D341Med (cell line): ENCODE measurements at regions not wholly inside any gene's neighbourhood (a gene's known extent, or its start where the extent isn't known, plus 50 kb on each side); places are given as distances from the start of the nearest gene placed in this dataset.

Source experiments
- DNase-seq: peaks from one replicate; pipeline ENCODE4 v3.0.0; 2012; ENCODE audit warnings: low spot score

DNA sequence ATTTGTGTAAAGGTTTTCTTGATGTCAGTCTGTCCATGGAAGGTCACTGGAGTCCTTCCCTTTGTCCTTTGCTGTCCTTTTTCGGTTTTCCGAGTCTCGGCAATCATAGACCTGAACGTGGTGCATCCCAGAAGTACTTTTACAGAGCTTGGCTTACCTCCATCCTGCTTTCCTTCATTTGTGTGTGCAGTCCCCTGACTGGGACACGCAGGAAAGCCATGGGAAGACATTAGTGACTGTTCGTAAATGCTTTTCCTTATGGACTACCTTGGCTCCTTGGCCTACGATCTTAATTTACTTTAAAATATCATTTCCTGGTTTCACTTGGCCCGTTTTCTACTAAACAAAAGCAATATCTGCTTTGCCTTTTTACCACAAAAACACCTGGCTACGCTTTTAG lies 328.4 kb upstream of the RARB start:
- DNase-seq: no peak

DNA sequence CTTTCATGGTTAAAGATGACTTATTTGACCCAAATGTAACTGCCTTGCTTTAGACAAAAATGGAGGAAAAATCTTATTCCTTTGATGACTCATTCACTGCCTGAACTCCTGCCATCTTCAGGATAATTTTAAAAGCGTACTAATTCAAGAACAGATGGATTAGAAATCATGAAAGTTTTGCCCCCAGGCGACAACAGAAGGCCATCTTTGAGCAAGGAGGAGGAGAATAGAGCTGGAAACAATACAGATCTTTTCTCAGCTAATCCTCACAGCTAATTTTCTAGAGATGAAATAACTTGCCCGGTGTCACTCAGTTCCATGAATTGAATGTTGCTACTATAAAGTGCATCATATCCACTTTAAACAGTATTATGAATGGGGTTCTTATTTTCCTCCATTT lies 324.7 kb upstream of the RARB start:
- DNase-seq: no peak

DNA sequence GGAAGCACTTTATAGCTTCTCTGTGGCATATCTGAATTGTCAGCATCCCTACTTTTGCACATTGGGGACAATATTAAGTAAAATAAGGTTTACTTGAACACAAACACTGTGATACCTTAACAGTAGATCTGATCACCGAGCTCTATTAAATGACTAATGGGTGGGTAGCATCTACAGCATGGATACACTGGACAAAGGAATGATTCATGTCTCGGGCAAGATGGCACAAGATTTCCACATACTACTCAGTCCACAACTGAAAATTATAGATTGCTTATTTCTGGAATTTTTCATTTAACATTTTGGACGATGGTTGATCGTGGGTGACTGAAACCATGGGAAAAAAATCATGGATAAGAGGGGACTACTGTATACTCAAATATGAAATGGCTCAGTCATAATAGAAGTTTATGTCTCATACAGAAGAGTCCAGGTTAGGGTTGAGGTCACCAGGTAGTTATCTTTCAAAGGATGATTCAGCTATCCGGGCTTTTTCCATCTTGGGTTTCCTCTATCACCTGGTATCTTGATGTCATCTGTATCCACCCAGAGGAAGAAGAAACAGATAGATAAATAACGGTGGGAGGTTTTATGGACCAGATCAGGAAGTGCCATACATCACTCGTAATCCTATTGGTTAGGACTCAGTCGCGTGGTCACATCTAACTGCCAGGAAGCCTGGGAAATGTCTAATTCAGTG lies 320.0 kb upstream of the RARB start:
- no peak for DNase-seq

DNA sequence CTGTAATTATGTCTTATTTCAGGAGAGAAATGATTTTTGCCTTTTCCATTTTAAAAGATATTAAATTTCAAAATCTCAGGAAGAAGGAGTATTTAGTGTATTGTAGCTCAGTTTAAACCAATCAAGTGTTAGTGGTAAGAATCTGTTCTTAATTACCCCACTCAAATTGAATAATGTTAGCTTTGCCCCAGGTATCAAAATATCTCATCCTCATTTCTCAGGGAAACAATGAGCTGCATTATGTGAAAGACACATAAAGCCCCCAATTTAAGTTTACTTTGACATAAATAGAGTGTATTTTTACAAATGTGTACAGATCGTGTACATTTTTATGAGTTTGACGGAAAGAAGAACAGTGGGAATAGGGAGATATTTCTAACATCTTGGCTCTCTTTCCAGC lies 317.4 kb upstream of the RARB start:
- DNase-seq: no peak

DNA sequence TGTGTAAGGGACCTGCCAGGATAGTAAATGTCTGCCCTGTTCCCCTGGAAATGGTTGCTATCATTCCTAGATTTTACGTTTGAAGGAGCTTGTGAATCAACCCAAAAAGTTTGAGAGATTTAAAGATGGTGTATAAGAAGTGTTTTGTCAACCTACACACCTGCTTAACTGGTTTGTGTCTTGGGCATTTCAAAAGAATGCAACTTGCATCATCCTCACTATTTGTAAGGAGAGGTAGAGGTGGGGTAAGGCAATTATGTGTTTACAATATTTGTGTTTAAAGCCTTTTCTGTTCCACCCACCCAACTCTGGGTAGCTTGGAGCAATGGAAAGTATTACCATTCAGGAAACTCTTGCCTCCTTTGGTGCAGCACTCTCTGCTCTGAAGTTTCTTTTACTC lies 314.2 kb upstream of the RARB start:
- no peak for DNase-seq

DNA sequence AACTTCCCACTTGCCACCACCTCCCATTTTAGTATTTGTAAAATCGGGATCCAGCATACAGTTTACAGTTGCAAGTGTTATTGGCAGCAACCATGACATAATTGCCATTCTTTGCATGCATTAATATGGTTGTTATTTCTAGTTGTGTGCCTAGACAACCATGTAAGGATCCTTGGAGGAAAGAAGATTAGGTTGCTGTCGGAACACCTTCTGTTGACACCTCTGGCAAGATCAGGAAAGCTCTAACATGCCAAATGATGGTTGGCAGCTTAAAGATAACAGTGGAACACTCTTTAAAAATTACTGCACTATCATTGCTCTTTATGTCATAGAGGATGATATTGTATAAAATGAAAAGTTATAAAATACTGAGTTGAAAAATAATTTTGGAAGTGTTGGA lies 313.5 kb upstream of the RARB start:
- no peak for DNase-seq

DNA sequence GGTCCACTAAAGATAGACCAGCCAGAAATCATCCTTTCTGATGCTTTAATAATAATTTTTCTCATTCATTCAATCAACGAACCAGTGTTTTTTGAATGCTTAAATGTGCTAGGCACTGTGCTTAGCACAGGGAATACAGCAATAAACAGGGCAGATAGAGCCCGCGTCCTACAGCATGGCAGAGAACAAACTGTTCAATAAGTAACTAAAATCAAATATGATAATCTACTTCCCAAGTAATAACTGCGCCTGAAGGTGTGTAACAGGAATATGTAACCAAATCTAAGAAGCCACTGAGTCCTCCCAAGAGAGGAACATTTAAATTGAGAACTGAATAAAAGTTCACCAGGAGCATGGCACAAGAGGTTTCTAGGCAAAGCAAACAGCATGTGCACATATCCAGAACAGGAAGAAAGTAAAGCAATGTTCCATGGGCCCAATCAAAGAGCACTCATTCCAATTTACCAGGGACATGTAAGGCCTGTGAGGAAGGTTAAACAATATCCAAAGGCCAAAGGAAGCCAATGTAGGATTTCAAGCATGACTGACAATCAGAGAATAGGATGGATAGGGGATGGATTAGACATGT lies 311.0 kb upstream of the RARB start:
- DNase-seq: no peak

DNA sequence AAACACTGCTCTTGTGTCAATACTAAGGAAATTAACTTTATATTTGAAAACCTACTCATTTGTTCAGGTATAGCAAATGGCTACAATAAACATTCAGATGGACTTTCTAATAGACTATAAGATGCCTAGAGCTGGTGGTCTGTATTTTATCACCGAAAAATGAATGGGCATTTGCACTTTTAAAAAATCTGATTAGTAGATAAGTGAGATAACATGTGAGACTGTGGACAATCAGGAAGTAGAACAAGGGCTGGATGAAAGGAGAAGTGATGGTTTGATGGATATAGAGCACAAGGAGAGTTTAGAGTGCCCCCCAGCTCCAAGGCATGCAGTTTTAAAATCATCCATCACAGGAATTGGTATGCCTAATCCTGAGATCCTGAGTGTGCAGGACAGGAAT lies 308.4 kb upstream of the RARB start:
- DNase-seq: no peak

DNA sequence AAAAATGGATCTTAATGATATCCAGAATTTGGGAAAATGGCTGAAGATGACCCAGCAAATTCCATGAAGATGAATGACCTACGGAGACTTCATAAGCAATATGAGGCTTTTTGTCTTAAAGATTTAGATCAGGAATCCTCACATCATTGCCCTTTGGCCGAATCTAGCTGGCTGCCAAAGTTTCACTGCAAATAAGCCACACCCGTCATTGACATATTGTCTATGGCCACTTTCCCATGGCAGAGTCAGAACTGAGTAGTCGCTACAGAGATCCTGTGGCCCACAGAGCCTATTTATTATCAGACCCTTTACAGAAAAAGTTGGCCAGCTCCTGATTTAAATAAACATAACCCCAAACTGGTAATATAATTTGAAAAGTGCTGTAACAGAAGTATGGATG lies 307.4 kb upstream of the RARB start:
- no peak for DNase-seq

DNA sequence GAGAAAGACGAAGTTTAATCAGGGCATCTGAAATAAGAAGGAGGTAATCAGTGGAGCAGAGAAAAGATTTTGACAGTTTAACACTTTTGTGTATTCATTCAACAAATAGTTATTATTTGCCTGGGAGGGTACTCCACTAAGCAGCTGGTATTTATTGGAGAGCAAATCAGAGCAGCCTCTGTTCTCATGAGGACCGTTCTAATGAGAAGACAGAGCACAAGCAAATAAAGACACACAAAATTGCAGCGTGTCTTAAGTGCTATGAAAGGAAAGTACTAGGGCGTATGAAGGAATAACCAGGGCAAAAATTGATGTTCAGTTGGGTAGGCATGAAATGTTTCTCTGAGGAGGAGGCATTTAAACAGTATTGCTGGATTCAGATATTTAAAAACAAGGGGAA lies 302.9 kb upstream of the RARB start:
- no peak for DNase-seq

DNA sequence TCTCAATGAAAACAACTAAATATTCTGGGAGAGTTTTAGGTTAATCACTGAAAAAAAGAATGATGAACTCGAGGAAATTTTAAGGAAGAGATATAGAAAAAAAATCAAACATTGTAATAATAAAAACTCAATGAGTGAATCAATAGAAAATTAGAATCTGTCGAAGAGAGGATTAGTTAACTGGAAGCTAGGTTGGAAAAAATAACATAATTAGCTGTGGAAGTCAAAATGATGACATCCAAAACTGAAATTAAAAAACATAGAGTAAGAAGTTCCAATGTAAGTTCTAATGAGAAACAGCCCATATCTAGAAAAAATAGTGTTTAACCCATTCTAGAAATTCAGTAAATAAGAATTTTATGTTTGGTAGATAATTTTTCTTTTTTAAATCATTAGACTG lies 299.3 kb upstream of the RARB start:
- no peak for DNase-seq

DNA sequence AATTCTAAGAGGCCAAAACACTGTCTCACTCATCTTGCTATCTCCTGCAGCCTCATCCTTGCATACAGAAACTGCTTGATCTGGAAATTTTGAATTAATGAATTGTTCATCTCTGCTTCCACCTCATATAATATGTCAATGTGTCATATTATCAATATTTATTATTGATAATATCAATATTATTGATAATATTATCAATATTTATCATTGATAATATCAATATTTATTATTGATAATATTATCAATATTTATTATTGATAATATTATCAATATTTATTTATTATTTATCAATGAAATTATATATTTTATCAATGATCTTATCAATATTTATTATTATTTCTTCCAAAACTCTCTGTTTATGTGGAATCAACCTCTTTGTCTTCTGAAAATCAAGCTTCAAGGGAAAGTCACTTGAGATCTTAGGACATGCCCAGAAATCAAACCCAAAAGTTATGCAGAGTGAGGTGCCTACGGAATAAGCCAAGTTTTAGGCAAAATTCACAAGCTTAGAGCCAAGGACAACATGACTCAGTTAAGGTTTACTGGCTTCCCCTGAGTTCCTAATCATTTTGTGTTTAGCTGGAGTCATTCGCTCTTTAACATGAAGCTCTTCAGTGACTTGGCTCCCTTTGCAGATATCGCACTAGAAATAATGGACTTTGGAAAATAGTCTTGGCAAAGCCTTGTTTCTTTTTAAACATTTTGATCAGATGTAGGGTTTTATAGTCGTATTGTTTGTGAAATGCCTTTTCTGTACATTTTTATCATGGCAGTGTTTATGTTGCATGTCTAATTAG lies 297.1 kb upstream of the RARB start:
- DNase-seq: no peak

DNA sequence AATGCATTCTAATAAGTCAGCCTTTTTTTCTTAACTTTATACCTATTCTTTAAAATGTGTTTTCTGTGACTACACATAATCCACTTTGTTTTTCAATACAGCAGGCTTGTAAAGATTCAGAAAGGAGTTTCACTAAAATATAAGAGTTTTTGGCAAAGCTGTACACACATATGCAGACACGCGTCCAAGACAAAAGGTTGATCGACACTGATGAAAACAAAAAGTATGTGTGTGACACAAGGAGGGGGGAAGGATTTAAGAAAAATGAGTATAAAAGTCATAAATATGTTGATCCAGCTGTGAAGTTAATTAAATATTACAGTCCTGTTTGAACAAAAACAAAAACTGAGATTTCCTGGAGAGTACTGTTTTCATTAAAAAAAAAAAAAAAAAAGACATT lies 294.5 kb upstream of the RARB start:
- no peak for DNase-seq

DNA sequence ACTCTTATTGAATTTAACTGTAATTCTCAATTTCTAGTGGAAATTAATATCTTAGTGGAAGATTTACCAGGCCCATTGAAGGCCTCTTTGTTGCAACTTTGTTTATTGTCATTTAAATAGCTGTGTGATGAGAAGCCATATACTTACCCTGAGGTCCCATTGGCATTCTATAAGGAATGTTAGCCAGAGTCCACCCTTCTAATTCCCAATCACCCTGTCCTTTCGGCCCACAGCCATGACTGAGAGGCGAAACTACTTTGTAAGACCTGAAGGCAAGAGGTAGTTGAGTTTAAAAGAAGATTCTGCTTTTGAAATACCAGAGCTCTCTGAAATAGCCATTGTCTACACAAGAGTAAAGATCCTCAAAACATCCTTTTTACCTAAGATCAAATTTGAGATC lies 290.5 kb upstream of the RARB start:
- no peak for DNase-seq

DNA sequence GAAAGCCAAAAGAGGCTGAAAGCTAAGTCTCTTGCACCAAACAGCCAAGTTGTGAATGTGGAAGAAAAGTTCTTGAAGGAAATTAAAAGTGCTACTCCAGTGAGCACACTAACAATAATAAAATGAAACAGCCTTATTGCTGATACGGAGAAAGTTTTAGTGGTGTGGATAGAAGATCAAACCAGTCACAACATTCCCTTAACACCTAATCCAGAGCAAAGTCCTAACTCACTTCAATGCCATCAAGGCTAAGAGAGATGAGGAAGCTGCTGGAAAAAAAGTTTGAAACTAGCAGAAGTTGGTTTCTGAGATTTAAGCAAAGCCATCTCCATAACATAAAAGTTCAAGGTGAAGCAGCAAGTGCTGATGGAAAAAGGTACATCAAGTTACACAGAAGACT lies 288.8 kb upstream of the RARB start:
- DNase-seq: no peak

DNA sequence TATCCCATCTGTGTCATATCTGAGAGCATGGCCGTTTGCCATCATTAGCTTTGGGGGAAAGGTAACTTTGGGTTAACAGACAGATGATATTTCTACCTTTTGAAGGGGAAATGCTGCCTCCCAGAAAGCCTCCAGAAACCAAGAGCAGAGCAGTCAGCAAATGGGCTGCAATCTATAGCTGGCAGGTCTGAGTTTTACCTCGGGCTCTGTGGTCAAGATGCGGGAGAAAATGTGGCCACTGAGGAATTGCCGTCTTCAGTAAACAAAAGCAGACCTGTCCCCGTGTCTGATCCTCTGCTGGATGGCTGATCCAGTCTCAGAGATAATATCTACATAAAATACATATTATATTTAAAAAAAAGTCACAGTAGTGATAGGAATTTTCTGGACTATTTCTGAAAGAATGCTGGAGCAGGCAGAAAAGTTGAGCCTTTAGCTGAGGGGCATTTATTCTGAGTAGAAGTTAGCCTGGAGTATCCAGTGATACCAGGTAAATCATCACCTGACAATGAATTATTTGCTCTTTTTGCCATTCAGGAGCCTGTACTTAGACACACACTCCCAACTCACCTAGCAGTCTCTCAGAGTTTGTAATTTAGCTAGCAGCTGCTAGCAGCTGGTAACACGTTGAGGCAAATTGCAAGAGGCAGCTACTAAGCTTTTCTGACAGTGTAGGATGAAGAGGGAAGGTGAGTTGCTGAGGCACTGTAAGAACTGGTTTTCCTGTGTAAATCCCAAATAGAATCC lies 285.3 kb upstream of the RARB start:
- no peak for DNase-seq

DNA sequence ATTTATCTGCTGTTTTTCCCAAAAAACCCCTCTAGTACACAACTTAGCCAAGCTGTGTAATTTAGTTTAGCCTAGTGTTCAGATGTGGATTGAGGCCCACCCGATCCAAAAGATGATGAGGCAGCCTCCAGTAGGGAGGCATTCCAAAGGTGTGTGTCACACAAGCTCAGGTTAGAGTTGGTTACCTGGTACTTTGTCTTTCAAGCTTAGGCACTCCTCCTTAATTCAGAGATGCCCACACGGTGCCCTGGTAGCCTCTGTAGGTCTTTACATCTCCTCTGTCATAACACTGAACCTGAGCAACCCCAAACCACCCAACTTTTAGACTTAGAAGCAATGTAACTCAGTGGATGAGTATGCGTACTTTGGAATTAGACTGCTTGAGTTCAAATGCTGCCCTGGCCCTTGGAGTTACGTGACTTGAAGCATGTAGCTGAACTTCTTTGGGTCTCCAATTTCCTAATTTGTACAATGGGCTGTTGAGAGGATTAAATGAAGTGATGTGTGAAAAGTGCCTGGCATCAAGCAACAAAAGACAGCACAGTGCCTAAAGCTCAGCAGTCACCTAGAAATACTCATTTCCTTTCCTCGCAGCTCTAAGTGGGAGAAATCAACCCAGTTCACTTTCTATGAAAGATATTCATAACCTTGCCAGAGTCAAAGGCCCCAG lies 284.6 kb upstream of the RARB start:
- DNase-seq: no peak

DNA sequence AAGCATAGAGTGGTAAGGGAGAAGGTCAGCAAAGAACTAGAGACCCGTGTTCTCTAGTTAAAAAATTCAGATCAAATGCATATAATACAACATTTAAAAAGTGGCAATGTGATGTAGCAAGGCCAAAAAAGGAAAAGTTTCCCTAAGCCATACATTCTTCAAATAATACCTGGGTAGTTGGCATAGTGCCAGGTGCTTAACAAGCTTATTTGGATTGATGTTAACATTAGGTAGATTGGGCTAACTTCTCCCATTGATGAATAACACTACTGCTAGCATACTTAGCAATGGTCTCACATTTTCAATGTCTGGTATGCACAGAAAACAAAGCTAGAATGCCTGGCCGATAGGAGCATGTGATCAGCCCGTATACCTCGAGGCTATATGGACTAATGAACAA lies 283.6 kb upstream of the RARB start:
- no peak for DNase-seq

DNA sequence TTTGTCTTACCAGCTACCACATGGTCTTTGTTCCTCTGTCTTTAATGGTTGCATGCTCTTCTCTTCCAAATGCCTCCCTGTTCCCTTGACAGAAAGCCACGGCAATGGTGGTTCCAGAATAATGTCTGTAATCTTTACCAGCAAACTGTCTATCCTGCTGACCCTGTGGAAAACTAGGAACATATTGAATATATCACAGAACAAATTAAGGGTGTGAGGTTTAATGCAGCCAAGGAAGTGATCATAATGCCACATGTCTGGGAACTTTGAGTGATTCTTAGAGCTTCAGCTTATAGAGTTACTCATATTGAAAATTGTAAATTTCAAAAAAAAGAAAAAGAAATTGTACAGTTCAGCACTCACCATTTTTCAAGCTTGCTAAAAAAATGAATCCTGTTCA lies 282.9 kb upstream of the RARB start:
- no peak for DNase-seq

DNA sequence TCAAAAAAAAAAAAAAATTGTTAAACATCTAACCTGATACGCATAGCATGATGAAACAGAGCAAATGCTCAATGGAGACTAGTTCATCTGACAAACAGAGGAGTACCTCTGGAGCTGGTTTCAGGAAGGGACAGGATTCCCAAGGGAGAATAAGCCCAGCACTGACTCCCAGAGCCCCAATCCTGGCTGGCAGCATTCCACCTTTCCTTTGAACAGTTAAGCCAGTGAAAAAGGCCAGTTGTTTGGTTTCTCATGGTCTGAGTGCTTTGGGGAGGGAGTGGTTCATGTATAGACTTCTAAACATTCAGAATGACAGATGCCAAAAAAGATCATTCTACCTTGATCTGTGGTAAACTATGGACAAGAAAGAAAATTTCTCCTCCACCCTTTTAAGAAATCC lies 277.9 kb upstream of the RARB start:
- DNase-seq: no peak

DNA sequence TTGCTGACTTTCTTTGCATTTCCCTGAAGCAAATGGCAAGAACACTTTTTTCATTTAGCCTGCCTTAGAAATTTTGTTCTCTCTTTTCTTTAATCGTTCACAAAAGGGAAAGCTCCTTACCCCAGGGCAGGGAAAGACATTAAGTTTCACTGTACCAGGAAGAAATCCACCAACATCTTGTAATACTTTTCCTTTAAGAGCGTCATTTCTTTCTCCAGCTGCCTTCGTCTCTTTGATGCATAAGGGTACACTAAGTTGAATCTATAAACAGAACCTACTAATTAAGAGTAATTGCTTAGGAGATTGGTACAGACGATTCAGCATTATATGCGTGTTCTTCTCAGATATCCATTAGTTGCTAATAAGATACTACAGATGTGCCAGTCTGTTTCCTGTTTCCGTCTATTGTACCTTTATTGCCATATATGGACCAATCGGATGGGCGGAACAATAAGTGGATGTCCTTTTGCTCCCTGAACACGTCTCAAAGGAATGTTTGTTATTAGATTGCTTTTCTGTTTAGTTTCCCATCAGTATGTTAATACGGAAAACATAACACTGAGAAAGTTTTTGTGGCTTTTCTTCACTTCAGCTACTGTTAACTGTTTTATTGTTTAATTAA lies 276.7 kb upstream of the RARB start:
- no peak for DNase-seq

DNA sequence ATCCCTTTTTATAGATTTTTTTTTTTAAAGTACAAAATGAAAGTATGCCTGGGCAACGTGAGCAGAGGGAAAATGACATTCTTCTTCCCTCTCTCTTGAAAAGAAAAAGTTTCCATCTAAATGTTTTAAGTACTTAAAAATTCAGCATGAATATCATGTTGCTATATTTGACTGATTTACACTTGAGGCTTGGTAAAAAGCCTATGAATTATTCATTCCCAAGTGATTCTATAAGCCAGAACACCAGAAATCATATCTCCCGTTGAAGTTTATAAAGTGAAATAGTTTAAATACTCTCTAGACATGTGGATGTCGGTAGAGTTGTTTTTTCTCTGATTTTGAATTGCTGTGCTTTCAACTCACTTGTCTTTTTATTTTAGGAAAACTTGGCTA lies 276.2 kb upstream of the RARB start:
- no peak for DNase-seq
